WTC11 (cell line): ENCODE measurements at regions not wholly inside any gene's neighbourhood (a gene's known extent, or its start where the extent isn't known, plus 50 kb on each side); places are given as distances from the start of the nearest gene placed in this dataset.
"Not testable (repeated sequence)": the region's sequence is repeated elsewhere in the genome, so short reads cannot be mapped to it uniquely, and the experiment has no call there.

Source experiments
- CREB1 ChIP-seq: sonication (generic); formaldehyde crosslinking; IDR thresholded peaks from 2 replicates; pipeline ENCODE4 v1.8.0; 2023; ENCODE audit warnings: mild to moderate bottlenecking, missing genetic modification reagents
- ESRRA ChIP-seq: sonication (generic); formaldehyde crosslinking; IDR thresholded peaks from 2 replicates; pipeline ENCODE4 v1.8.1; 2022; ENCODE audit warnings: mild to moderate bottlenecking, missing genetic modification reagents, borderline replicate concordance
- NR2C2 ChIP-seq: sonication (generic); formaldehyde crosslinking; IDR thresholded peaks from 2 replicates; pipeline ENCODE4 v1.8.0; 2022; ENCODE audit warnings: mild to moderate bottlenecking, missing genetic modification reagents
- SMAD4 ChIP-seq: sonication (generic); formaldehyde crosslinking; IDR thresholded peaks from 2 replicates; pipeline ENCODE4 v1.8.0; 2022; ENCODE audit warnings: mild to moderate bottlenecking, missing genetic modification reagents
- SP1 ChIP-seq: sonication (generic); formaldehyde crosslinking; conservative IDR thresholded peaks from 2 replicates; pipeline ENCODE4 v1.8.1; 2022; ENCODE audit warnings: missing genetic modification reagents
- ZBTB21 ChIP-seq: sonication (generic); formaldehyde crosslinking; IDR thresholded peaks from 2 replicates; pipeline ENCODE4 v1.8.1; 2023; ENCODE audit warnings: mild to moderate bottlenecking, missing genetic modification reagents, borderline replicate concordance
- ZNF317 ChIP-seq: sonication (generic); formaldehyde crosslinking; IDR thresholded peaks from 2 replicates; pipeline ENCODE4 v1.8.1; 2023; ENCODE audit warnings: low read depth, mild to moderate bottlenecking, moderate library complexity, missing genetic modification reagents, borderline replicate concordance
- TF ChIP-seq, protein P1 (sequence below): fragments of 200-600 bp; IDR thresholded peaks from 2 replicates; pipeline ENCODE4 v1.8.0; 2022; ENCODE audit warnings: antibody characterized with exemption
- TF ChIP-seq, protein P2 (sequence below): sonication (generic); formaldehyde crosslinking; IDR thresholded peaks from 2 replicates; pipeline ENCODE4 v1.8.1; 2022; ENCODE audit warnings: low read depth, missing genetic modification reagents, borderline replicate concordance
- TF ChIP-seq, protein P3 (sequence below): sonication (generic); formaldehyde crosslinking; conservative IDR thresholded peaks from 2 replicates; pipeline ENCODE4 v1.8.1; 2022; ENCODE audit warnings: mild to moderate bottlenecking, missing genetic modification reagents
- TF ChIP-seq, protein P4 (sequence below): sonication (generic); formaldehyde crosslinking; IDR thresholded peaks from 2 replicates; pipeline ENCODE4 v1.8.0; 2022; ENCODE audit warnings: mild to moderate bottlenecking, missing genetic modification reagents

DNA sequence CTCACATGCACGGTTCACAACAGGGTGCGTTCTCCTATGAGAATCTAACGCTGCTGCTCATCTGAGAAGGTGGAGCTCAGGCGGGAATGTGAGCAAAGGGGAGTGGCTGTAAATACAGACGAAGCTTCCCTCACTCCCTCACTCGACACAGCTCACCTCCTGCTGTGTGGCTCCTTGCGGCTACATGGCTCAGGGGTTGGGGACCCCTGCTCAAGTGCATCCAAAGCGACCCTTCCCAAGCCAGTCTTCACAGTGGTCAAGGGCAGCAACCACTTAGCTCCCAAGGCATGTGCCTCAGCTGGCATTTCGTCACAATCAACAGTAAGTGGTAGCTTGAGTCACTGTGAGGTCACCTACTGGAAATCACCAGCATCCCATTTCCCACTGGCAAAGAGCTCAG is 64.6 kb upstream of the SCGB1C2 start:
- TF ChIP-seq, protein P1, sequence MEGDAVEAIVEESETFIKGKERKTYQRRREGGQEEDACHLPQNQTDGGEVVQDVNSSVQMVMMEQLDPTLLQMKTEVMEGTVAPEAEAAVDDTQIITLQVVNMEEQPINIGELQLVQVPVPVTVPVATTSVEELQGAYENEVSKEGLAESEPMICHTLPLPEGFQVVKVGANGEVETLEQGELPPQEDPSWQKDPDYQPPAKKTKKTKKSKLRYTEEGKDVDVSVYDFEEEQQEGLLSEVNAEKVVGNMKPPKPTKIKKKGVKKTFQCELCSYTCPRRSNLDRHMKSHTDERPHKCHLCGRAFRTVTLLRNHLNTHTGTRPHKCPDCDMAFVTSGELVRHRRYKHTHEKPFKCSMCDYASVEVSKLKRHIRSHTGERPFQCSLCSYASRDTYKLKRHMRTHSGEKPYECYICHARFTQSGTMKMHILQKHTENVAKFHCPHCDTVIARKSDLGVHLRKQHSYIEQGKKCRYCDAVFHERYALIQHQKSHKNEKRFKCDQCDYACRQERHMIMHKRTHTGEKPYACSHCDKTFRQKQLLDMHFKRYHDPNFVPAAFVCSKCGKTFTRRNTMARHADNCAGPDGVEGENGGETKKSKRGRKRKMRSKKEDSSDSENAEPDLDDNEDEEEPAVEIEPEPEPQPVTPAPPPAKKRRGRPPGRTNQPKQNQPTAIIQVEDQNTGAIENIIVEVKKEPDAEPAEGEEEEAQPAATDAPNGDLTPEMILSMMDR, result not testable (repeated sequence)
- not testable (repeated sequence) for TF ChIP-seq NR2C2 (CRISPR knock-in tag); ZNF317 (CRISPR knock-in tag); ESRRA (CRISPR knock-in tag); SMAD4 (CRISPR knock-in tag); CREB1; ZBTB21; SP1 (CRISPR knock-in tag)
- TF ChIP-seq, protein P2, sequence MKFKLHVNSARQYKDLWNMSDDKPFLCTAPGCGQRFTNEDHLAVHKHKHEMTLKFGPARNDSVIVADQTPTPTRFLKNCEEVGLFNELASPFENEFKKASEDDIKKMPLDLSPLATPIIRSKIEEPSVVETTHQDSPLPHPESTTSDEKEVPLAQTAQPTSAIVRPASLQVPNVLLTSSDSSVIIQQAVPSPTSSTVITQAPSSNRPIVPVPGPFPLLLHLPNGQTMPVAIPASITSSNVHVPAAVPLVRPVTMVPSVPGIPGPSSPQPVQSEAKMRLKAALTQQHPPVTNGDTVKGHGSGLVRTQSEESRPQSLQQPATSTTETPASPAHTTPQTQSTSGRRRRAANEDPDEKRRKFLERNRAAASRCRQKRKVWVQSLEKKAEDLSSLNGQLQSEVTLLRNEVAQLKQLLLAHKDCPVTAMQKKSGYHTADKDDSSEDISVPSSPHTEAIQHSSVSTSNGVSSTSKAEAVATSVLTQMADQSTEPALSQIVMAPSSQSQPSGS (CRISPR knock-in tag), result not testable (repeated sequence)
- TF ChIP-seq, protein P3, sequence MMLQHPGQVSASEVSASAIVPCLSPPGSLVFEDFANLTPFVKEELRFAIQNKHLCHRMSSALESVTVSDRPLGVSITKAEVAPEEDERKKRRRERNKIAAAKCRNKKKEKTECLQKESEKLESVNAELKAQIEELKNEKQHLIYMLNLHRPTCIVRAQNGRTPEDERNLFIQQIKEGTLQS, result not testable (repeated sequence)
- TF ChIP-seq, protein P4, sequence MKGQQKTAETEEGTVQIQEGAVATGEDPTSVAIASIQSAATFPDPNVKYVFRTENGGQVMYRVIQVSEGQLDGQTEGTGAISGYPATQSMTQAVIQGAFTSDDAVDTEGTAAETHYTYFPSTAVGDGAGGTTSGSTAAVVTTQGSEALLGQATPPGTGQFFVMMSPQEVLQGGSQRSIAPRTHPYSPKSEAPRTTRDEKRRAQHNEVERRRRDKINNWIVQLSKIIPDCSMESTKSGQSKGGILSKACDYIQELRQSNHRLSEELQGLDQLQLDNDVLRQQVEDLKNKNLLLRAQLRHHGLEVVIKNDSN, result not testable (repeated sequence)
